HG03442 (cell line): ENCODE measurements at regions not wholly inside any gene's neighbourhood (a gene's known extent, or its start where the extent isn't known, plus 50 kb on each side); places are given as distances from the start of the nearest gene placed in this dataset.

Experiments used
- ATAC-seq: cut with Tn5 transposase; IDR thresholded peaks from one replicate; pipeline ENCODE4 v1.9.1; 2021; ENCODE audit warnings: mild to moderate bottlenecking, moderate library complexity; ENCODE audit not compliant: unreplicated experiment

GRCh38 chr3:109897734-109898133 is 560.4 kb upstream of the DPPA4 start:
- no peak for ATAC-seq

- ATAC-seq = no peak
Measured at GRCh38 chr3:109899925-109900324, 562.6 kb upstream of the DPPA4 start.

- no peak for ATAC-seq
Measured at GRCh38 chr3:109900783-109901182, 563.4 kb upstream of the DPPA4 start.

GRCh38 chr3:109902549-109902948 is 565.2 kb upstream of the DPPA4 start:
- ATAC-seq = no peak

GRCh38 chr3:109903100-109903499 is 565.8 kb upstream of the DPPA4 start:
- no peak for ATAC-seq

- no peak for ATAC-seq
Measured at GRCh38 chr3:109910772-109911171, 573.4 kb upstream of the DPPA4 start.

GRCh38 chr3:109918740-109919139 is 581.4 kb upstream of the DPPA4 start:
- ATAC-seq = no peak

GRCh38 chr3:109920749-109921148 is 583.4 kb upstream of the DPPA4 start:
- ATAC-seq = no peak

GRCh38 chr3:109921509-109921908 is 584.2 kb upstream of the DPPA4 start:
- no peak for ATAC-seq

GRCh38 chr3:109922856-109923255 is 585.5 kb upstream of the DPPA4 start:
- no peak for ATAC-seq

- no peak for ATAC-seq
Measured at GRCh38 chr3:109923431-109923830, 586.1 kb upstream of the DPPA4 start.

- ATAC-seq = no peak
Measured at GRCh38 chr3:109924196-109924595, 586.9 kb upstream of the DPPA4 start.

- no peak for ATAC-seq
Measured at GRCh38 chr3:109926376-109926775, 589.0 kb upstream of the DPPA4 start.

GRCh38 chr3:109927161-109927560 is 589.8 kb upstream of the DPPA4 start:
- no peak for ATAC-seq

- no peak for ATAC-seq
Measured at GRCh38 chr3:109927726-109928125, 590.4 kb upstream of the DPPA4 start.

GRCh38 chr3:109930582-109930981 is 593.2 kb upstream of the DPPA4 start:
- ATAC-seq = no peak

- no peak for ATAC-seq
Measured at GRCh38 chr3:109933576-109933975, 596.2 kb upstream of the DPPA4 start.

- ATAC-seq = no peak
Measured at GRCh38 chr3:109939817-109940216, 602.5 kb upstream of the DPPA4 start.

- ATAC-seq = no peak
Measured at GRCh38 chr3:109943181-109943580, 605.8 kb upstream of the DPPA4 start.

GRCh38 chr3:109944836-109945235 is 607.5 kb upstream of the DPPA4 start:
- no peak for ATAC-seq

- no peak for ATAC-seq
Measured at GRCh38 chr3:109952924-109953323, 615.6 kb upstream of the DPPA4 start.

GRCh38 chr3:109963831-109964230 is 626.5 kb upstream of the DPPA4 start:
- no peak for ATAC-seq

- no peak for ATAC-seq
Measured at GRCh38 chr3:109973733-109974132, 636.4 kb upstream of the DPPA4 start.

GRCh38 chr3:109977897-109978296 is 640.6 kb upstream of the DPPA4 start:
- ATAC-seq = no peak
